ENCODE measurements at regions not wholly inside any gene's neighbourhood (a gene's known extent, or its start where the extent isn't known, plus 50 kb on each side); places are given as distances from the start of the nearest gene placed in this dataset.
A peak's percentile ranks its signal among the peaks of the same experiment; 100 is the strongest.

DNA sequence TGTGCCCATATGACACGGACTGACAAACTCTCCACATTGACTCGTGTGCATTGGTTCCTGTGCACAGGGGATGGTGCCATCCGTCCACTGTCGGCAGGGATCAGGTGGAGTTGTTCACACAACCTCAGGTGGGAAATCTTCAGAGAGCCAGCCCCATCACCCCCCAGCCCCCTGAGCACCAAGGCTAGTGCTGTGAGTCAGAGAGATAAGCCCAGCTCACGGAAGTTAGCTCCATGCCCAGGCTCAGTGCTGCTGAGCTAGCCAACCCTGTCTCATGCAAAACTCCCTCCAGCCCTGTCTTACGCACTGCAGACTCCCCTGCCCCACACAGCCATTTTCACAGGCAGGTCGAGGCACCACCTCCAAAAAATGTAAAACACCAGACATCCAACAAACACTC, 139.0 kb upstream of the NGF start:
- Histone ChIP-seq H3K4me3 (ENCODE audit: insufficient read depth, low read depth, low read length) (no peak overlapping the region), H2AK9ac (replicated peaks; ENCODE audit: low read depth, low read length, poor library complexity) (no peak overlapping the region), H3K27ac (ENCODE audit: insufficient read depth, low read length) (no peak overlapping the region), H3K9me3 (ENCODE audit: control insufficient read depth, insufficient read depth, low read length) (no peaks in the 10 kb centered on the region), H2AFZ (replicated peaks; ENCODE audit: low read length, poor library complexity) (no peak overlapping the region), H4K5ac (ENCODE audit: low read depth, low read length) (no peak overlapping the region), H3K4me1 (ENCODE audit: control insufficient read depth, insufficient read depth, low read length) (no peaks in the 10 kb centered on the region), H2BK120ac (ENCODE audit: low read depth, low read length) (no peak overlapping the region), H3K36me3 (ENCODE audit: control insufficient read depth, insufficient read depth, low read length) (no peaks in the 10 kb centered on the region), H2BK5ac (ENCODE audit: low read depth, low read length, poor library complexity, severe bottlenecking) (no peak overlapping the region), H3K18ac (ENCODE audit: low read depth, low read length) (no peak overlapping the region), H2BK15ac (ENCODE audit: low read depth, low read length) (no peak overlapping the region), H3K56ac (ENCODE audit: extremely low read depth, insufficient read depth, low read length) (no peak overlapping the region), H3K9ac (ENCODE audit: low read depth, low read length) (no peak overlapping the region), H4K20me1 (ENCODE audit: insufficient read depth, low read length) (no peaks in the 10 kb centered on the region), H3K4ac (ENCODE audit: low read depth, low read length) (no peak overlapping the region), H3K79me1 (ENCODE audit: low read depth in 1 of 2, low read length in 2 of 2) (no peaks in the 10 kb centered on the region), H2AK5ac (ENCODE audit: low read depth, low read length) (0 out of 2 replicates have a peak overlapping the region, but pooled peaks have one; percentile 30), H4K8ac (ENCODE audit: low read depth in 2 of 2, low read length in 2 of 2) (no peak overlapping the region), H3K27me3 (ENCODE audit: control insufficient read depth, insufficient read depth, low read length) (peaks cover 20% of the 10 kb centered on the region), H3K9me1 (ENCODE audit: insufficient read depth, low read length) (0 out of 2 replicates have a peak, but pooled peaks cover 5% of the 10 kb centered on the region), H4K91ac (ENCODE audit: insufficient read depth, low read depth, low read length) (no peak overlapping the region), H2BK20ac (ENCODE audit: low read depth, low read length) (no peak overlapping the region), H3K14ac (replicated peaks; ENCODE audit: low read depth, low read length) (no peak overlapping the region), H3K23ac (ENCODE audit: low read depth, low read length) (no peak overlapping the region), H3K4me2 (ENCODE audit: low read depth, low read length) (no peak overlapping the region)
- POLR2A ChIA-PET (ENCODE audit: unreplicated experiment): no interaction called here
- no TSS peak for BruUV-seq (replicated peaks)
- dilution Hi-C loops (cut with HindIII; ENCODE audit: low sequenced_read_pairs, unreplicated experiment) (no loop called here), in situ Hi-C loops (cut with MboI; ENCODE audit: low sequenced_read_pairs) (loop anchor here (10.0 kb wide), 1 partner anchor 492 kb away; no protein-coding TSS in a partner anchor), intact Hi-C loops (cut with micrococcal nuclease) (no loop called here)
- TF ChIP-seq MAFK (IDR thresholded peaks at IDR 0.05; ENCODE audit: low read depth, low read length) (no peak), RCOR1 (IDR thresholded peaks at IDR 0.05; ENCODE audit: insufficient replicate concordance, low read length) (no peak), NFE2L2 (IDR thresholded peaks at IDR 0.05; ENCODE audit: low read depth, low read length) (no peak), CHD1 (IDR thresholded peaks at IDR 0.05; ENCODE audit: low read depth, low read length) (no peak), CEBPB (IDR thresholded peaks at IDR 0.05; ENCODE audit: low read depth, low read length) (no peak), MXI1 (IDR thresholded peaks at IDR 0.05; ENCODE audit: borderline replicate concordance, low read depth, low read length) (no peak), BHLHE40 (IDR thresholded peaks at IDR 0.05; ENCODE audit: low read depth, low read length) (no peak), MAZ (IDR thresholded peaks at IDR 0.05; ENCODE audit: borderline replicate concordance, low read depth, low read length) (no peak), SMC3 (IDR thresholded peaks at IDR 0.05; ENCODE audit: low read depth, low read length) (no peak), RFX5 (IDR thresholded peaks at IDR 0.05; ENCODE audit: low read depth, low read length) (no peak), FOS (IDR thresholded peaks at IDR 0.05; ENCODE audit: low read depth, low read length) (no peak)
- TF ChIP-seq, protein P1, sequence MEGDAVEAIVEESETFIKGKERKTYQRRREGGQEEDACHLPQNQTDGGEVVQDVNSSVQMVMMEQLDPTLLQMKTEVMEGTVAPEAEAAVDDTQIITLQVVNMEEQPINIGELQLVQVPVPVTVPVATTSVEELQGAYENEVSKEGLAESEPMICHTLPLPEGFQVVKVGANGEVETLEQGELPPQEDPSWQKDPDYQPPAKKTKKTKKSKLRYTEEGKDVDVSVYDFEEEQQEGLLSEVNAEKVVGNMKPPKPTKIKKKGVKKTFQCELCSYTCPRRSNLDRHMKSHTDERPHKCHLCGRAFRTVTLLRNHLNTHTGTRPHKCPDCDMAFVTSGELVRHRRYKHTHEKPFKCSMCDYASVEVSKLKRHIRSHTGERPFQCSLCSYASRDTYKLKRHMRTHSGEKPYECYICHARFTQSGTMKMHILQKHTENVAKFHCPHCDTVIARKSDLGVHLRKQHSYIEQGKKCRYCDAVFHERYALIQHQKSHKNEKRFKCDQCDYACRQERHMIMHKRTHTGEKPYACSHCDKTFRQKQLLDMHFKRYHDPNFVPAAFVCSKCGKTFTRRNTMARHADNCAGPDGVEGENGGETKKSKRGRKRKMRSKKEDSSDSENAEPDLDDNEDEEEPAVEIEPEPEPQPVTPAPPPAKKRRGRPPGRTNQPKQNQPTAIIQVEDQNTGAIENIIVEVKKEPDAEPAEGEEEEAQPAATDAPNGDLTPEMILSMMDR (conservative IDR thresholded peaks at IDR 0.05; ENCODE audit: low read depth, low read length): no peak
- TF ChIP-seq, protein P2, sequence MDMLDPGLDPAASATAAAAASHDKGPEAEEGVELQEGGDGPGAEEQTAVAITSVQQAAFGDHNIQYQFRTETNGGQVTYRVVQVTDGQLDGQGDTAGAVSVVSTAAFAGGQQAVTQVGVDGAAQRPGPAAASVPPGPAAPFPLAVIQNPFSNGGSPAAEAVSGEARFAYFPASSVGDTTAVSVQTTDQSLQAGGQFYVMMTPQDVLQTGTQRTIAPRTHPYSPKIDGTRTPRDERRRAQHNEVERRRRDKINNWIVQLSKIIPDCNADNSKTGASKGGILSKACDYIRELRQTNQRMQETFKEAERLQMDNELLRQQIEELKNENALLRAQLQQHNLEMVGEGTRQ (IDR thresholded peaks at IDR 0.05; ENCODE audit: low read depth, low read length): no peak
- 92% methylated on average over 2 of the region's 7 CpGs; no CpG with 5 or more reads in 1 of the 2 experiments for WGBS, 2 experiments (ENCODE audit: extremely low coverage in 2 of 2, insufficient read length in 1 of 2)
- no peak for ATAC-seq (ENCODE audit: low read depth)
- DNase-seq: no peak
- CTCF ChIA-PET: interaction anchor here (0.5 to 1.0 kb wide), 2 partner anchors 119 to 236 kb away, joined by 3 to 5 read pairs; no protein-coding TSS in a partner anchor

Measured in IMR-90 (cell line).